GM18870 (cell line): ENCODE measurements at regions not wholly inside any gene's neighbourhood (a gene's known extent, or its start where the extent isn't known, plus 50 kb on each side); places are given as distances from the start of the nearest gene placed in this dataset.

Experiments
- ATAC-seq: cut with Tn5 transposase; IDR thresholded peaks from one replicate; pipeline ENCODE4 v1.9.1; 2021; ENCODE audit warnings: moderate library complexity; ENCODE audit not compliant: unreplicated experiment

DNA sequence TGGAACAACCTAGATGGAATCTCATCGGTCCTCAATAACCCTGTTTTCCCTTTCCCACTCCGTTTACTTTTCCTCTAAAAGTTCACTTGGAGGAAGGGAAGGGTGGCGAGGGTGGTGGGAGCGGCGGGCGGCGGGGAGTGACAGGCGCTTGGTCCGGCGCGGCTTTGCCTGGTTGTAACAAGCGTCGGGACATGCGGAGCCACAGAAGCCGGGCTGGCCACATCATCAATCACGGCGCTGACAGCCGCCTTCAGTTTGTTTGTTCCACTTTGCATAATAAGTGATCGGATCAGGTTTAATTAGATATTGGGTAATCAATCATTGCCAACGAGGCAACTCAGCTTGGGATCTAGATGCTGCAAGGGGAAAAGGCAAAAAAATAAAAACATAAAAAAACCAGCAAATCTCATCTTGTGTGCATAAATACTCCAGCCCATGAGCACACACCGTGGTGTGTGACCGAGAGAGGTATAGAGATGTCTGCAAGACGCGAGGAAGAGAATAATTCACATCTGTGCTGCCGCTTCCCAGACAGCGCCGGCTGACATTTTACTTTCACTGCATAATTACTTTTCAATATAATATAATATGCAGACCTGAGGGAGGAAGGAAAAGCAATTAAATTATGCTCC lies 396.2 kb upstream of the IRX4 start:
- ATAC-seq = no peak

DNA sequence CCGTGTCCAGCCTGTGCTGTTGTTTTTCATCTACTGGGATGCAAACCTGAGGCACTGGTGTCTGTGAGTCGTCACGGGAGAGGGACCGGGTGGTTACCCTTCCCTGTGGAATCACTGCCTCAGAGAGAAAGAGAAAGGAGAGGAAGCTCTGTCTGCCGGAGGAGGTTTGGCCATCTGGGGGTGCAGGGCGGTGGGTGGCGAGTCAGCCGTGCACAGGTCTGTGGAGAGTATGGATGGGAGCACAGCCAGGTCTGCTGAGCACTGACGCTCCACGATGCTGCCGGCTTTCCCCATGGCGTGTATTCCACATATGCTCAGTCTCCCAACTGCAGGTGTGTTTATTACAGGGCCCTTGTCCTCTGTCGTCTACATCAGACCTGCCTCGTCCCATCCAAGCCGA lies 395.2 kb upstream of the IRX4 start:
- ATAC-seq = no peak

GRCh38 chr5:2276101-2276500 lies 393.4 kb upstream of the IRX4 start:
- ATAC-seq = no peak

DNA sequence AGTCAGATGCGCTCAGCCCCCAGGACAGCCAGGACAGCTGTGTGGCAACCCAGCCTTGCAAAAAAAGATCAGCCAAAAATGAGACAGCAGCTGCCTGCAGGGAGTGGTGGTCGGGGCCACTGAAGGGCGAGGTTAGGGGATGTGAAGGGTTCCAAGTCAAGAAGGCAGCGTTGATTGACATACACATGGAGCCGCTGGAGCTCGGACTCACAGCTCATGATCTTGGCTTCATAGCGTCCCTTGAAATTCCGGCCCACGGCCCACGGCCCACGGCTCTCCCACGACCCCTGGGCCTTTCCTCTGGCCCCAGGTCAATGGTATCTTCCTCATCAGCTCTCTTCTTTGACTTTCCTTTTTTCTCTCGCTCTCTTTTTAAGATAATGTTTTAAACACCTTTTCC lies 390.0 kb upstream of the IRX4 start:
- no peak for ATAC-seq

- no peak for ATAC-seq
Measured at GRCh38 chr5:2272039-2272438, 389.3 kb upstream of the IRX4 start.

GRCh38 chr5:2271316-2271715 lies 388.6 kb upstream of the IRX4 start:
- no peak for ATAC-seq

DNA sequence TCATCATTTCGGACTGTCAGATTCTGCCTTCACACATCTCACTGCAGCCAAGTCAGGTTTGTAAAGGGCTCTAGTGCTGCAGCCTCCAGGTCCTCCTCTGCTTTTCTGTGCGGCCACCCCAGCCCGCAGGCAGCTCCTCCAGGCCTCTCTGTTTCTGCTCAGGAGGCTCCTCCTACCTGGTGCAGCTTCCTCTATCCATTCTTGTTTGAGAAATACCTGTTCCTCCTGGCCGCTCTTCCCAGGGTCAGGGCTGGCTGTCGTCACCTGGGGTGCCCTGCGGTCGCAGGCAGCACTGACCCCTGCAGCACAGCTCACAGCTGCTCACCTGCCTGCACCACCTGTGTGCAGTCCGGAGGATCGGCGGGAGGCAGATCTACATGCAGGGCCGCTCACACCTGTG lies 387.7 kb upstream of the IRX4 start:
- no peak for ATAC-seq

DNA sequence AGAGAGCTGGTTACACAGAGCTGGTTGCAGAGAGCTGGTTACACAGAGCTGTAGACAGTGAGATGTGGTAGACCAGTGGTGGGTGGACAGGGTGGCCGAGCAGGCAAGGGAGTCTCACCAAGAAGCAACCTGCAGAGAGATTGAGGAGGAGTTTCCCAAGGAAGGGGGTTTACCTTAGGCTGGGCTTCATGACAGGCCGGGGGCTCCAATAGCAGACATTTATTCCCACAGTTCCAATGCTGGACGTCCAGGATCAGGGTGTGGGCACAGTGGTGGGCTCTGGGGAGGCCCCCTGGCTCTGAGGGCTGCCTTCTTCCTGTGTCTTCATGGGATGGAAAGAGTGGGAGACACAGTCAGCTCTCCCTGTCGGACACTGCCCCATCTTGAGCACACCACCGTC lies 386.9 kb upstream of the IRX4 start:
- ATAC-seq = no peak

DNA sequence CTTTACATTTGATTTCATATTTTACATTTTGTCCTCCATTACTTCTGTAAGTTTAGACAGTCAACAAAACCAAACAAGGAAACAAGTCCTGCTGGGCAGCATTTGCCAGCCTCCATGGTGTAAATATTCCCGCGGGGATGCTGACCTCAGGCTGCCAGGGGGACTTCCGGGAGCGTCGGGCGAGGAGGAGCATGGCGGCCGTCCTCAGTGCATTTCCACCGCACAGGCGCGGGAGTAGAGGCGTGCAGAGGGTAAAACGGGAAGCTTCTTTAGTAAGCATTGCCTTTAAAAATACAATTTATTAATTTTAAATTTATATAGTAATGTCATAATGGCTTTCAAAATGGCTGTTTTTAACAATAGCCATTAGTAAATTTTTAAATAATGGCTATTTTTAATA lies 385.3 kb upstream of the IRX4 start:
- no peak for ATAC-seq

DNA sequence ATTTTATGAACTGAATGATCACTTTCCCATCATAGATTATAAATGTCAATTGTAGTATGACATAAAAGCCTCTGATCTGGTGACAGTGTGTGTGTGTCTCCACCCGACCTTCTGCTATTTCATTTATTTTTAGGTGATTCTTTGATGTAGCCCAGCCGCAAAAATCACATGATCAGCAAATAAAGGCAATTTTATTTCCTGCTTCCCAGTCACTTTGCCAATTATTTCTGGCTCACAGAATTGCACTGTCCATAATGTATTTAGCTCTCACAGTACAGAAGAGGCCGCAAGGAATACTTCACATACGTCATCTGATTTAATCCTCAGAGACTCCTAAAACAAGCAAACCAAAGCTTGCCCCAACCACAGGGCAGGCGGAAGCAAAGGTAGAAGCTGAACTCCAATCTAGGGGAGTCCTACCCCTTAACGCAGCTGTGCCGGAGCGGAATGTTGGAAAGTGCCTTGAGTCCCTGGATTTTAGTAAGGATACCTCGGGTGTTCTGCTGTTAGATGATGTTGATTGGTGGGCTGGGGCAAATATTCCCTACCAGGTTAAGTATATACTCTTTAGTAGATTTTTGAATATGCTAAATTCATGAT lies 384.0 kb upstream of the IRX4 start:
- no peak for ATAC-seq

DNA sequence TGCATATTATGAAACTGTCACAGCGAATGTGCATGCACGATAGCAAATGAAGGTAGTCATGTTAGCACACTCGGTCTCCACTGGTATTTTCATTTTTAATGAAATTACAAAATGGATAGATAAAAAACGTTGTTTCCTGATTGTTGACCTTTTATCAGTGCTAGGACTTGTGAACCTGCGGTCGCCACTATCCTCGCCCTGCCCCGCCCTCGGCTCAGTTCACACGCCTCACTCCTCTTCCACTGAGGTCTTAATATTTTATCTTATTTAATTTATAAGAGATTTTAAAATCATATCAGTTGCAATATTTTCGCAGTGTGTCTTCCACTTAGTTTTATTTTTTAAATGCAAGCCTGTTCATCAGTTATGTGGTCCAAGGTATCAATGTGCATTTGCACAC lies 382.6 kb upstream of the IRX4 start:
- no peak for ATAC-seq

GRCh38 chr5:2263763-2264162 lies 381.0 kb upstream of the IRX4 start:
- no peak for ATAC-seq

DNA sequence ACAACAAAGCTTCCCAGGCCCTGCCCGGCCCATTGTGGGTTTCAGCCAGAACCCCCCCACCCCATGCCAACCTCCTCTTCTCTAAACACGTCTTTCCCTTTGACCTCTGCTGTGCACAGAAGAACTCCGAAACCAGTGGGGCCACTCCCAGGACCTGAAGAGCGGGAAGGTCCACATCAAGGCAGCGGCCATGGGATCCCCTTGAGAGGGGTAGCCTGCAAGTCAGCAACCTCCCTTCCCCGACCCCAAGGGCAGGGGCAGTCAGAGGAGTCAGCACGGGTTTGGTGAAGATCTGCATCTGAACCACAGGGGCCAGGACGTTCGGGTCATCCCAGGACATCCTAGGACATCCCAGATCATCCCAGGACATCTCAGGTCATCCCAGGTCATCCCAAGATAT lies 379.9 kb upstream of the IRX4 start:
- no peak for ATAC-seq

- no peak for ATAC-seq
Measured at GRCh38 chr5:2261004-2261703, 378.4 kb upstream of the IRX4 start.

DNA sequence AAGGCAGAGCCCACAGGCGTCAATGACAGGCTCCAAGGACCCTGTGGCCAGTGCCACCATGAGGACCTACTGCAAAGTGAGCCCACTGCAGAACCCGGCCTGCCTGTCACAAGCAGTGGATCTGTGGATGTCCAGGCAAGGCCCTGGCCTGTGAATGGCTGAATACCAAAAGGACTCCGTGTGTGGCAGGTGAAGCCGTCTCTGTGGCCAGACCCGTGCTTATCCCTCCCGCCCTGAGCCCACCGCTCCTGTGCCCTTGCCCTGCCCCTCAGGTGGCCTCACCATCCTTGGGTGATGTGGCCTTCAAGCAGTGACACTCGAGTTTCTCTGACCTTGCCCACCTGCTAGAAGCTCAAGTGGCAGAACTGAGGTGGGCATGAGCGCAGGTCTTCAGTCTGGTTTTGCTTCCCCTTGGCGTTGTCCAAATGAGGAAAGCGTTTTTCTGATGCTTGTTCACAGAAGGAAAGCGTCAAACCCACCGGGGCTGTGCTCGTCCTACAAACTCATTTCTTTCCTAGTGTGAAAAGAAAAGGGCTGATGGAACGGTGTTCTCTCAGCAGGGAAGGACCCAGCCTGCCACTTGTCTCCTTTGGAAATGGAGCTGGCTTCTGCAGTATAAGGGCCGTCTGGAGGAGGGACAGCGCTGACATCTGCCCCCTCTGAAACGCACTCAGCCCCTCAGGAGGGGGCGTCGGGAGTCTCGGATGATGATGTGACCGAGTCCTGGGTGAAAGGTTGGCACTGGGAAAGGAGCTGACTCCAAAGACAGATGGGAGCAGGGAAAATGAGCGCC lies 377.7 kb upstream of the IRX4 start:
- no peak for ATAC-seq

DNA sequence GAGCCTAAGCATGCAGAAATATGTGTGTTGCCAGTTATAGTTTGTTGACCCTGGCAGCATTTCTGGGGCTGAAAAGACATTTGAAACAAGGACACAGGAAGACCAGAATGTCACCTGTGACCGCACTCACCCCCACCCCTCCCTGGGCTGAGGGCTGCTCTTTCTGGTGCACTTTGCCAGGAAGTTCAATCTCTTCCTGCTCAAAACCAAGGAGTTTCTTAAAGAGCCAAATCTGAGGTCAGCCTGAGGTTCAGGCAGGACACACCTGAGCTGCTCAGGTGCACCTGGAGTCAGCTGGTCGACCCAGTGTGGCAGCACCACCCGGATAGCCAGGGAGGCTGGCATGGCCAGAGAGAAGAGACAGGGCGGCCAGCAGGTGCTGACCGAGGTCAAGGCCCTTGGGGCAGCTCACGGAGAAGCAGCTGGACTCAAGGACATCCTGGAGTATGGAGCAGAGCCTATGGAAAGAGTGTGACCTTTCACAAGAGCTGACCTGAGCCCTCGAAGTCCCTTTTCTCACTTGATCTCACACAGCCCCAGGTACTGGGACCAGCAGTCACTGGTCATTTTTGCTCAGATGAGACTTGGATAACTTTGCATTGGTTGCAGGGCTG lies 376.9 kb upstream of the IRX4 start:
- ATAC-seq = no peak

DNA sequence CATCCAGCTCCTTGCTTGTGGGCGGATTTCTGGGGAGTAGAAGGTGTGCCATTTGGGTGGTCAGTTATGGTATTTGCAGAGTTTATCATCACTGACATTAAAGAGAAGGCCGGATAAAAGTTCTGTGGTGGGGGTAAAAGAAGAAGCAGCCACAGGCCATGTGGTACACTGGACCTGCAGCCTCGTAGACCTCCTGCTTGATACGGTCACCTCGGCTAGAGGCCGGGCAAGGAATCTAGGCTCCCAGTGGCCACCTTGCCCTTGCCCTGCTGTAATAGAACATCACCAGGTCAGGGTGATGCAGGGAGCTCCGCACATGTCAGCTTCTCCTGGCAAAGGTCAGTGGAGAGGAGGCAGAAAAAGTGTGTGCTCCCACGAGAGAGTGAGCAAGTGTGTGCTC lies 376.1 kb upstream of the IRX4 start:
- no peak for ATAC-seq

GRCh38 chr5:2257326-2258244 lies 374.9 kb upstream of the IRX4 start:
- ATAC-seq = no peak

- ATAC-seq = no peak
Measured at GRCh38 chr5:2256691-2257280, 374.1 kb upstream of the IRX4 start.
